GM12878 (cell line): ENCODE measurements at regions not wholly inside any gene's neighbourhood (a gene's known extent, or its start where the extent isn't known, plus 50 kb on each side); places are given as distances from the start of the nearest gene placed in this dataset.

Experiments used
- ATAC-seq: fragments of 200-7000 bp; cut with Tn5 transposase; 3 replicates; pipeline ENCODE4 v1.9.1; 2020; ENCODE audit warnings: mild to moderate bottlenecking, moderate library complexity
- BruUV-seq: library from RNA; stranded (reverse); fragments of 400-500 nt; replicated peaks from 2 replicates; lab custom pipeline; 2021; lab: Mats Ljungman, UMichigan
- CTCF ChIA-PET: fragments of 300-600 bp; sonication (Branson Sonifier 250); formaldehyde crosslinking; extraction: SDS; loops from one replicate; lab custom pipeline; 2021; ENCODE audit warnings: inconsistent platforms; lab: Yijun Ruan, JAX
- POLR2A ChIA-PET: fragments of 350-600 bp; formaldehyde crosslinking; extraction: SDS; loops from one replicate; lab custom pipeline; 2021; ENCODE audit warnings: inconsistent platforms; lab: Charles Lee
- RAD21 ChIA-PET: fragments of 300-600 bp; sonication (Branson Sonifier 250); formaldehyde crosslinking; loops from one replicate; lab custom pipeline; 2023; ENCODE audit warnings: antibody characterized with exemption; ENCODE audit not compliant: unreplicated experiment; lab: Charles Lee
- SMC1A ChIA-PET: fragments of 300-600 bp; sonication (Branson Sonifier 250); formaldehyde crosslinking; loops from one replicate; lab custom pipeline; 2023; ENCODE audit not compliant: unreplicated experiment, uncharacterized antibody; lab: Charles Lee
- DNase-seq: peaks from one replicate; pipeline ENCODE4 v3.0.0-alpha.2; 2011; ENCODE audit warnings: low read depth, low spot score
- FAIRE-seq: peaks from 3 replicates; lab custom pipeline; 2011; peaks lifted over from hg19 to GRCh38; lab: Jason Lieb, UNC
- H2AFZ ChIP-seq: 2 replicates; pipeline ENCODE4 v1.6.0; 2011; ENCODE audit warnings: low read depth, low read length, control low read depth; ENCODE audit not compliant: control insufficient read depth
- H3K27ac ChIP-seq: 2 replicates; pipeline ENCODE4 v1.5.1; 2011; ENCODE audit warnings: control low read depth; ENCODE audit not compliant: control insufficient read depth, insufficient read depth
- H3K27me3 ChIP-seq, 2 experiments: replicated peaks in 1 of 2; 2 replicates each; pipeline versions ENCODE4 v1.6.0 to v1.6.1; 2011; ENCODE audit warnings: low read length in 1 of 2; ENCODE audit not compliant: control insufficient read depth in 2 of 2, insufficient read depth in 2 of 2
- H3K36me3 ChIP-seq, 2 experiments: 2 replicates each; pipeline ENCODE4 v1.5.1; 2011; ENCODE audit warnings: low read length in 1 of 2; ENCODE audit not compliant: control insufficient read depth in 2 of 2, insufficient read depth in 2 of 2
- H3K4me1 ChIP-seq: 2 replicates; pipeline ENCODE4 v1.6.1; 2011; ENCODE audit warnings: mild to moderate bottlenecking, low read length, moderate library complexity, mixed read lengths; ENCODE audit not compliant: control insufficient read depth, insufficient read depth
- H3K4me2 ChIP-seq: 2 replicates; pipeline ENCODE4 v1.6.0; 2011; ENCODE audit warnings: control low read depth; ENCODE audit not compliant: control insufficient read depth, insufficient read depth
- H3K4me3 ChIP-seq: fragments of 200-600 bp; sonication (generic); 2 replicates; pipeline ENCODE4 v1.5.1; 2016
- H3K79me2 ChIP-seq: 2 replicates; pipeline ENCODE4 v1.6.0; 2011; ENCODE audit warnings: low read length; ENCODE audit not compliant: control insufficient read depth, insufficient read depth
- H3K9ac ChIP-seq: 2 replicates; pipeline ENCODE4 v1.8.0; 2011; ENCODE audit warnings: low read length, control low read depth, mixed read lengths; ENCODE audit not compliant: control insufficient read depth, insufficient read depth
- H3K9me3 ChIP-seq: replicated peaks from 3 replicates; pipeline ENCODE4 v1.5.1; 2011; ENCODE audit warnings: mild to moderate bottlenecking, low read length; ENCODE audit not compliant: control insufficient read depth, insufficient read depth
- H4K20me1 ChIP-seq: 2 replicates; pipeline ENCODE4 v1.6.0; 2011; ENCODE audit not compliant: control insufficient read depth, insufficient read depth
- CTCF ChIP-seq, 3 experiments: IDR thresholded peaks in 2 of 3; conservative IDR thresholded peaks in 1 of 3; 2 replicates each; pipeline ENCODE4 v1.5.1; 2011; ENCODE audit warnings: low read depth in 3 of 3, low read length in 3 of 3, mild to moderate bottlenecking in 3 of 3, control low read depth in 2 of 3, moderate library complexity in 2 of 3, inconsistent platforms in 1 of 3, mixed read lengths in 1 of 3; ENCODE audit not compliant: control insufficient read depth in 2 of 3, insufficient read depth in 1 of 3; ENCODE audit errors: extremely low read depth in 1 of 3
- POLR2AphosphoS5 ChIP-seq: IDR thresholded peaks from 2 replicates; pipeline ENCODE4 v1.6.1; 2011; ENCODE audit warnings: mild to moderate bottlenecking, low read length, inconsistent platforms
- REST ChIP-seq: IDR thresholded peaks from 2 replicates; pipeline ENCODE4 v1.6.1; 2012; ENCODE audit warnings: mild to moderate bottlenecking, low read depth, low read length
- SMC3 ChIP-seq: IDR thresholded peaks from 2 replicates; pipeline ENCODE4 v1.6.1; 2011; ENCODE audit warnings: low read length, improper control_type of control experiment, borderline replicate concordance
- STAT3 ChIP-seq: IDR thresholded peaks from 2 replicates; pipeline ENCODE4 v1.6.1; 2011; ENCODE audit warnings: low read depth, low read length, improper control_type of control experiment
- WGBS: methylation state at CpG from one replicate; pipeline ENCODE4 v1.1.6; 2016; ENCODE audit warnings: low lambda C conversion rate; ENCODE audit not compliant: insufficient replicate concordance, insufficient coverage; ENCODE audit errors: missing lambda C conversion rate; 5-methylcytosine and 5-hydroxymethylcytosine counted together
- in situ Hi-C: fragments of 300-500 bp; cut with MboI; formaldehyde crosslinking; loops from 9 replicates; pipeline ENCODE4 v1.14.3; 2018; ENCODE audit warnings: mixed read lengths
- intact Hi-C: fragments of 100-400 bp; cut with micrococcal nuclease; formaldehyde crosslinking; loops from one replicate; pipeline ENCODE4 v1.14.2; 2022; ENCODE audit not compliant: unreplicated experiment

- WGBS: 86% methylated on average over 2 of the region's 2 CpGs
- no peak overlapping the region for H3K9ac ChIP-seq
- TF ChIP-seq POLR2AphosphoS5: no peak
- TF ChIP-seq, all 136 proteins: peak for 0
- Histone ChIP-seq H4K20me1 (no peaks in the 10 kb centered on the region), H3K79me2 (no peaks in the 10 kb centered on the region), H2AFZ (no peak overlapping the region), H3K9me3 (no peaks in the 10 kb centered on the region), H3K4me1 (no peaks in the 10 kb centered on the region), H3K4me2 (no peak overlapping the region), H3K27me3 (no peaks in the 10 kb centered on the region), H3K27ac (no peak overlapping the region), H3K36me3 (no peaks in the 10 kb centered on the region), H3K4me3 (no peak overlapping the region)
- in situ Hi-C loops: loop anchor here (10.0 kb wide), 1 partner anchor 527 kb away; no protein-coding TSS in a partner anchor
- no TSS peak for BruUV-seq
- SMC1A ChIA-PET: interaction anchor here (1.5 to 4.7 kb wide), 4 partner anchors 10 to 1462 kb away, joined by 3 to 34 read pairs (median 14); no protein-coding TSS in a partner anchor
- POLR2A ChIA-PET: no interaction called here
- RAD21 ChIA-PET: interaction anchor here (2.4 kb wide), 1 partner anchor 9 kb away, joined by 17 read pairs; no protein-coding TSS in a partner anchor
- DNase-seq (no peak), FAIRE-seq (no peak), ATAC-seq (no peak)
- CTCF ChIA-PET: interaction anchor here (0.9 to 3.4 kb wide), 8 partner anchors 9 to 1462 kb away, joined by 3 to 40 read pairs (median 6); partner anchors contain the start of gene KLF12
- intact Hi-C loops: no loop called here
These were observed 376.5 kb downstream of the KLF12 start for GRCh38 chr13:73757481-73758233.

GRCh38 chr13:73754727-73755292, 379.4 kb downstream of the KLF12 start:
- peak; percentile 86 for ATAC-seq
- POLR2A ChIA-PET: no interaction called here
- CTCF ChIA-PET: interaction anchor here (0.6 to 3.4 kb wide), 8 partner anchors 8 to 535 kb away, joined by 3 to 40 read pairs (median 4); no protein-coding TSS in a partner anchor
- in situ Hi-C loops: loop anchor here (10.0 kb wide), 1 partner anchor 530 kb away; no protein-coding TSS in a partner anchor
- H3K9ac ChIP-seq: no peak overlapping the region
- BruUV-seq: no TSS peak
- H3K9me3 ChIP-seq: no peaks in the 10 kb centered on the region
- RAD21 ChIA-PET: interaction anchor here (1.7 to 1.9 kb wide), 2 partner anchors 17 to 532 kb away, joined by 5 to 8 read pairs; no protein-coding TSS in a partner anchor
- H4K20me1 ChIP-seq: no peaks in the 10 kb centered on the region
- no peak overlapping the region for H2AFZ ChIP-seq
- H3K4me3 ChIP-seq: no peak overlapping the region
- no peaks in the 10 kb centered on the region for H3K36me3 ChIP-seq
- H3K27me3 ChIP-seq: no peaks in the 10 kb centered on the region
- no peak overlapping the region for H3K4me2 ChIP-seq
- no peak overlapping the region for H3K27ac ChIP-seq
- 33% methylated on average over 3 of the region's 3 CpGs for WGBS
- peak; percentile 88 for FAIRE-seq
- no peaks in the 10 kb centered on the region for H3K4me1 ChIP-seq
- DNase-seq: no peak
- H3K79me2 ChIP-seq: no peaks in the 10 kb centered on the region
- intact Hi-C loops: loop anchor here (2.0 kb wide), 3 partner anchors 82 to 1464 kb away; no protein-coding TSS in a partner anchor
- SMC1A ChIA-PET: interaction anchor here (1.4 to 4.7 kb wide), 4 partner anchors 12 to 1465 kb away, joined by 5 to 34 read pairs (median 14); no protein-coding TSS in a partner anchor
- TF ChIP-seq STAT3: no peak
- peak; percentile 52 to 79 (median 68); a peak in 5 of 6 replicates for TF ChIP-seq CTCF (IDR thresholded peaks at IDR 0.05 in 2 of 3, conservative IDR thresholded peaks at IDR 0.05 in 1 of 3; ENCODE audit: control insufficient read depth in 2 of 3, extremely low read depth in 1 of 3, insufficient read depth in 1 of 3, low read depth in 3 of 3, low read length in 3 of 3)
- TF ChIP-seq REST: no peak
- TF ChIP-seq SMC3: peak; percentile 52; the same call in 1 of the 2 replicates
